ENCODE measurements at regions not wholly inside any gene's neighbourhood (a gene's known extent, or its start where the extent isn't known, plus 50 kb on each side); places are given as distances from the start of the nearest gene placed in this dataset.

DNA sequence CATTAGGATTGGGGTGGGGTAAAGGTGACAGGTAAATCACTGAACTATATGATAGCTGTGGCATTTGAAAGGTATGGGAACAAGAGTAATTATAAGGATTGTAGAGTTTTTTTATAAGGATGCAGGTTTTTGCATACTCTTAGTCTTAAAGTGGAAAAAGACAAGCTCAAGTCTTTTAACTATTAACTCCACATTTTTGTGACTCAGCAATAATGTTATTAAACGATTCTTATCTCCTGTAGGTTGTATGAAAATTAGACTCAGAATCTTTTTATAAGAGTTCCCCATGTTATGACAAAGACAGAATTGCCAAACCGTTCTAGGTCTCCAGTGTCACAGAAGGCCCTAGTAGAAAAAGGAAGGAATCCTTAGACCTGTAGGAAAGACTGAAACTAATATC lies 49.9 kb upstream of the TTLL7 start:
- H3K9me3 Mint-ChIP-seq = no peaks in the 10 kb centered on the region
- ChIA-PET POLR2A (ENCODE audit: partially characterized antibody) (no interaction called here), CTCF (ENCODE audit: partially characterized antibody) (no interaction called here)
- Histone ChIP-seq H3K27me3 (ENCODE audit: insufficient read depth, low read length) (no peaks in the 10 kb centered on the region), H3K4me3 (ENCODE audit: low read length in 2 of 2) (no peak overlapping the region), H3K4me1 (ENCODE audit: insufficient read depth, low read length) (no peaks in the 10 kb centered on the region), H3K36me3 (ENCODE audit: insufficient read depth, low read length) (no peaks in the 10 kb centered on the region), H3K27ac (ENCODE audit: low read depth, low read length) (no peak overlapping the region), H3K9me3 (ENCODE audit: control insufficient read depth in 1 of 2, low read length in 2 of 2) (no peaks in the 10 kb centered on the region)
- no peaks in the 10 kb centered on the region for H3K36me3 Mint-ChIP-seq
- H3K4me1 Mint-ChIP-seq = no peaks in the 10 kb centered on the region
- intact Hi-C loops (cut with micrococcal nuclease) = no loop called here
- no peak overlapping the region for H3K27ac Mint-ChIP-seq
- no peak overlapping the region for H3K4me3 Mint-ChIP-seq
- H3K27me3 Mint-ChIP-seq = peaks cover 0 to 2% of the 10 kb centered on the region in 2 donors
- no peak for DNase-seq
